Astrocyte (in vitro differentiated cells and primary cell): ENCODE measurements at regions not wholly inside any gene's neighbourhood (a gene's known extent, or its start where the extent isn't known, plus 50 kb on each side); places are given as distances from the start of the nearest gene placed in this dataset.

Experiments
- EZH2 ChIP-seq: IDR thresholded peaks from 2 replicates; pipeline ENCODE4 v1.6.1; 2012; ENCODE audit warnings: mild to moderate bottlenecking, low read length, inconsistent platforms; ENCODE audit not compliant: insufficient read depth
- TF ChIP-seq, protein P1 (sequence below): IDR thresholded peaks from 2 replicates; pipeline ENCODE4 v1.5.1; 2011; ENCODE audit warnings: low read depth, mild to moderate bottlenecking, inconsistent platforms, low read length, moderate library complexity; ENCODE audit not compliant: insufficient read depth

DNA sequence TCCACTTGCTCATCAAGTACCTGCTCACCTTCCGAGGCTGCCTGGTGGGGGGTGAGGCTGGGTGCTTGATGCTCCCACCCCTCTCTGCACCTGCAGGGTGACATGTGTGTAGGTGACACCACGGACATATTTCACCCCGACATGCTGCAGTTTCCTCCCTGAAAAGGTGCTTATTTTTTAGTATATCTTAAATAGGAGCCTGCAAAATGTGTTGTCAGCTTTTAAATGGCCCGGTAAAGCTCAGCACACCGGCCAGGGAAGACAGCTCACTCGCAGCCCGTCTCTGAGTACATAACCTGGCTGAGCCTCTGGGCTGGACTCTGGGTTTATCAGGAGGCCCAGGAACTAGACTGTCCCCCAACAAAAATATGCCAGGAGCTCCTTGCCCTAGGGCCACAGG, 89.3 kb upstream of the LINGO1 start:
- no peak for TF ChIP-seq EZH2
- TF ChIP-seq, protein P1, sequence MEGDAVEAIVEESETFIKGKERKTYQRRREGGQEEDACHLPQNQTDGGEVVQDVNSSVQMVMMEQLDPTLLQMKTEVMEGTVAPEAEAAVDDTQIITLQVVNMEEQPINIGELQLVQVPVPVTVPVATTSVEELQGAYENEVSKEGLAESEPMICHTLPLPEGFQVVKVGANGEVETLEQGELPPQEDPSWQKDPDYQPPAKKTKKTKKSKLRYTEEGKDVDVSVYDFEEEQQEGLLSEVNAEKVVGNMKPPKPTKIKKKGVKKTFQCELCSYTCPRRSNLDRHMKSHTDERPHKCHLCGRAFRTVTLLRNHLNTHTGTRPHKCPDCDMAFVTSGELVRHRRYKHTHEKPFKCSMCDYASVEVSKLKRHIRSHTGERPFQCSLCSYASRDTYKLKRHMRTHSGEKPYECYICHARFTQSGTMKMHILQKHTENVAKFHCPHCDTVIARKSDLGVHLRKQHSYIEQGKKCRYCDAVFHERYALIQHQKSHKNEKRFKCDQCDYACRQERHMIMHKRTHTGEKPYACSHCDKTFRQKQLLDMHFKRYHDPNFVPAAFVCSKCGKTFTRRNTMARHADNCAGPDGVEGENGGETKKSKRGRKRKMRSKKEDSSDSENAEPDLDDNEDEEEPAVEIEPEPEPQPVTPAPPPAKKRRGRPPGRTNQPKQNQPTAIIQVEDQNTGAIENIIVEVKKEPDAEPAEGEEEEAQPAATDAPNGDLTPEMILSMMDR: no peak
